SU-DHL-6 (cell line): ENCODE measurements at regions not wholly inside any gene's neighbourhood (a gene's known extent, or its start where the extent isn't known, plus 50 kb on each side); places are given as distances from the start of the nearest gene placed in this dataset.

Source experiments
- CTCF ChIP-seq: fragments of 200-600 bp; sonication (generic); IDR thresholded peaks from one replicate; pipeline ENCODE4 v1.5.1; 2017; ENCODE audit warnings: antibody characterized with exemption, mild to moderate bottlenecking, low read length, moderate library complexity; ENCODE audit not compliant: insufficient read depth, poor library complexity, severe bottlenecking
- EZH2phosphoT487 ChIP-seq: fragments of 200-600 bp; sonication (generic), shearing (Covaris generic); conservative IDR thresholded peaks from 2 replicates; pipeline ENCODE4 v1.6.1; 2018; ENCODE audit warnings: mild to moderate bottlenecking, antibody characterized with exemption, low read length, moderate library complexity, mixed read lengths

- TF ChIP-seq EZH2phosphoT487 (no peak), CTCF (no peak)
Measured at GRCh38 chr17:73972056-73972455, 231.4 kb upstream of the RPL38 start.
